H1 (cell line): ENCODE measurements at regions not wholly inside any gene's neighbourhood (a gene's known extent, or its start where the extent isn't known, plus 50 kb on each side); places are given as distances from the start of the nearest gene placed in this dataset.

Experiments used
- CTCF ChIP-seq, 3 experiments: IDR thresholded peaks; 1 replicate in 2 of 3; 2 replicates in 1 of 3; pipeline versions ENCODE4 v1.5.1 to v1.6.1; 2011; ENCODE audit warnings: low read length in 3 of 3, mild to moderate bottlenecking in 3 of 3, inconsistent platforms in 2 of 3, low read depth in 1 of 3, moderate library complexity in 1 of 3; ENCODE audit not compliant: insufficient read depth in 1 of 3; ENCODE audit errors: control extremely low read depth in 1 of 3
- POLR2A ChIP-seq, 2 experiments: IDR thresholded peaks; 1 replicate in 1 of 2; 2 replicates in 1 of 2; pipeline ENCODE4 v1.6.1; 2011; ENCODE audit warnings: low read depth in 2 of 2, low read length in 2 of 2, mild to moderate bottlenecking in 2 of 2; ENCODE audit errors: control extremely low read depth in 1 of 2

- no peak for TF ChIP-seq CTCF (IDR thresholded peaks at IDR 0.05; ENCODE audit: control extremely low read depth in 1 of 3, insufficient read depth in 1 of 3, low read depth in 1 of 3, low read length in 3 of 3)
- no peak for TF ChIP-seq POLR2A (IDR thresholded peaks at IDR 0.05; ENCODE audit: control extremely low read depth in 1 of 2, low read depth in 2 of 2, low read length in 2 of 2)
Observed at GRCh38 chr2:220001751-220002150, 374.3 kb downstream of the SLC4A3 start.
